ENCODE measurements at regions not wholly inside any gene's neighbourhood (a gene's known extent, or its start where the extent isn't known, plus 50 kb on each side); places are given as distances from the start of the nearest gene placed in this dataset.

DNA sequence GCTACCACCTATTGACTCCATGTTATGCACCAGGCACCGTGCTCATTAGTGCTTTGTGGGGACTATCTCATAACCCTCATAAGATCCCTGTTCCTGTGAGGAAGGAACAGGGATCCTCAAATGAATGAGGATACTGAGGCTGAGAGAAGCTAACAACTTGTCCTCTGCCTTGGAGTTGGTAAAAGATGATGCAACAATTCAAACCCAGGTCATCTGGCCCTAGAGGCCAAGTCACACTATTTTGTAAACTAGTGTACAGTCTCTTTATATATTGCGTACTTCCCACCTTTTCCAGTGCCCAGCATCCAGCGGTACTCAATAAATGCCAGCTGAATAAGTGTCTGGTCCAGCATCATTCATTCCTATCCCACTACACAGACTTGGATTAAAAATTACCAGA, 92.6 kb downstream of the RCN1 start:
- no peaks in the 10 kb centered on the region for H3K36me3 Mint-ChIP-seq (ENCODE audit: low read depth)
- H3K27ac ChIP-seq (ENCODE audit: low read depth, low read length), result no peak overlapping the region
- no peaks in the 10 kb centered on the region for H3K4me1 ChIP-seq (ENCODE audit: control insufficient read depth, insufficient read depth, low read length)
- no peak overlapping the region for H3K4me3 Mint-ChIP-seq
- H3K9ac ChIP-seq (ENCODE audit: extremely low read depth, low read length, poor library complexity, severe bottlenecking), result no peak overlapping the region
- peaks cover 6% of the 10 kb centered on the region for H3K27me3 Mint-ChIP-seq (ENCODE audit: insufficient read depth)
- TF ChIP-seq CTCF (conservative IDR thresholded peaks at IDR 0.05), result no peak
- no peaks in the 10 kb centered on the region for H3K36me3 ChIP-seq (ENCODE audit: control insufficient read depth, insufficient read depth, low read length)
- no peak for DNase-seq
- no peaks in the 10 kb centered on the region for H3K9me3 Mint-ChIP-seq
- no peaks in the 10 kb centered on the region for H3K27me3 ChIP-seq (ENCODE audit: control insufficient read depth, insufficient read depth, low read length, poor library complexity, severe bottlenecking)
- H3K4me3 ChIP-seq (ENCODE audit: low read length), result no peak overlapping the region
- WGBS, 2 experiments (ENCODE audit: insufficient coverage in 1 of 2, insufficient read length in 1 of 2), result 92 to 100% methylated on average over 2 to 3 of the region's 3 CpGs
- no peaks in the 10 kb centered on the region for H3K4me1 Mint-ChIP-seq
- no peaks in the 10 kb centered on the region for H3K9me3 ChIP-seq (ENCODE audit: control insufficient read depth, low read length)
- no peak overlapping the region for H3K27ac Mint-ChIP-seq

DNA sequence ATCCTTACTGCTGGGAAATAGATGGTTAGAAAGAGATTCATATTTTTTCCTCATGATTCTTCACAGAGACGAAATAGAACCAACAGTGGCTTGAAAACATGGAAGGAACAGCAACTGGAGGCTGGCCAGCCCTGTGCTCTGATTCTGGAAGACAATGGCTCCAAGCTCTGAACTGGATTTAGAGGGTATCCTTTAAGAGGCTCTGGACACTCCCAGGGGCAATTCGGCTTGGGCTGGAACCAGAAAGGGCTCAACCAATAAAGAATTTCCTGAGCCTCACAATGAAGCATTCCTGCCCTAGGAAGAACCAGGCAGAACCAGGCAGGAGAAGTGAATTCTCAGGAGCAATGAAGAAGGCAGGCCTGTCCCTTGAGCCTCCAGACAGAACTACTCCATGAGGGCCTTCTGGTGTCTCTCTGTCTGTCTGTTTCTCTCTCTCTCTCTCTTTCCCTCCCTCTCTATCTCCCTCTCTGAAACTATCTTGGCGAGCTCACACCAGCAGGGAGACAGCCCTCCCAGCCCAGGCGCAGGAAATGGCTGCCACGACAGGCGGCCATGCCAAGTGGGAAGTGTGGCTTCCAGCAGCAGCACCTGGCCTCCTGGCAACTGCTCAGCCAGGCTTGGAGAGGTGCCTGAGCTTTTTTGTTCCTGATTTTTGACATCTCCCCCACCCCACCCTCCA, 93.3 kb downstream of the RCN1 start:
- WGBS, 2 experiments (ENCODE audit: insufficient coverage in 1 of 2, insufficient read length in 1 of 2), result 88 to 90% methylated on average over 3 to 6 of the region's 6 CpGs
- H3K27me3 Mint-ChIP-seq (ENCODE audit: insufficient read depth), result peaks cover 5% of the 10 kb centered on the region
- H3K4me3 Mint-ChIP-seq, result no peak overlapping the region
- no peaks in the 10 kb centered on the region for H3K9me3 ChIP-seq (ENCODE audit: control insufficient read depth, low read length)
- no peak overlapping the region for H3K27ac Mint-ChIP-seq
- no peaks in the 10 kb centered on the region for H3K27me3 ChIP-seq (ENCODE audit: control insufficient read depth, insufficient read depth, low read length, poor library complexity, severe bottlenecking)
- no peaks in the 10 kb centered on the region for H3K4me1 ChIP-seq (ENCODE audit: control insufficient read depth, insufficient read depth, low read length)
- no peaks in the 10 kb centered on the region for H3K4me1 Mint-ChIP-seq
- H3K4me3 ChIP-seq (ENCODE audit: low read length), result no peak overlapping the region
- DNase-seq, result no peak
- H3K9ac ChIP-seq (ENCODE audit: extremely low read depth, low read length, poor library complexity, severe bottlenecking), result no peak overlapping the region
- no peaks in the 10 kb centered on the region for H3K36me3 Mint-ChIP-seq (ENCODE audit: low read depth)
- H3K36me3 ChIP-seq (ENCODE audit: control insufficient read depth, insufficient read depth, low read length), result no peaks in the 10 kb centered on the region
- H3K27ac ChIP-seq (ENCODE audit: low read depth, low read length), result no peak overlapping the region
- no peak for TF ChIP-seq CTCF (conservative IDR thresholded peaks at IDR 0.05)
- no peaks in the 10 kb centered on the region for H3K9me3 Mint-ChIP-seq

DNA sequence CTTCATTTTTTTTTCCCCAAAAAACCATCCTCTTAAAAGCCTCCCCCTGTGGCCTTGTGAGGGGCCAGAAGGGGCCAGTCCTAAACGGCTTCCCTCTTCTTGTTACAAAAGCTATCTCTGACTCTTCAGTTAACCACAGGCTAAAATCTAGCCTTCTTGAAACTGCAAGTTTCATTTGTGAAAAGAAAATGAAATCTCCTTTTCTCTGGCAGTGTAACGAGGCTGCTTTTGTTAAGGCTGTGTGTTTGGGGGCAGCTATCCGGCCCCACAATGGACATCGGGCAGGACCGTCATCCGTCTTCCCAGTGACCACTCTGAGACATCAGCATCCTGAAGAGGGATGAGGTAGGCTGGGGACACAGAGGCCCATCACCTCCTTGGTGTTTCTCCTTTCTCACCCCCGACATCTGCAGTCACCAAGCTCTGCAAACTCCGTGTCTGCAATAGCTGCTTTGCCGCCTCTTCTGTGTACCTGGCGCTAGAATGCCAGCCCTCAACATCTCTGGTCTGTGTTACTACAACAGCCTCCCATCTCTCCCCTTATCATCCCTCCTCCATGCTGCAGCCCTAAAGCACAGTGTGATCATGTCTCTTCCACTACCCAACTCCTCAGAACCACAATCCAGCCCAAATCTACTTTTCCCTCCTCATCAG, 94.0 kb downstream of the RCN1 start:
- TF ChIP-seq CTCF (conservative IDR thresholded peaks at IDR 0.05), result no peak
- Mint-ChIP-seq H3K4me1 (no peaks in the 10 kb centered on the region), H3K9me3 (no peaks in the 10 kb centered on the region), H3K36me3 (ENCODE audit: low read depth) (no peaks in the 10 kb centered on the region), H3K4me3 (no peak overlapping the region), H3K27ac (no peak overlapping the region), H3K27me3 (ENCODE audit: insufficient read depth) (peaks cover 5% of the 10 kb centered on the region)
- H3K4me1 ChIP-seq (ENCODE audit: control insufficient read depth, insufficient read depth, low read length), result no peaks in the 10 kb centered on the region
- no peak overlapping the region for H3K9ac ChIP-seq (ENCODE audit: extremely low read depth, low read length, poor library complexity, severe bottlenecking)
- H3K36me3 ChIP-seq (ENCODE audit: control insufficient read depth, insufficient read depth, low read length), result no peaks in the 10 kb centered on the region
- no peaks in the 10 kb centered on the region for H3K9me3 ChIP-seq (ENCODE audit: control insufficient read depth, low read length)
- no peaks in the 10 kb centered on the region for H3K27me3 ChIP-seq (ENCODE audit: control insufficient read depth, insufficient read depth, low read length, poor library complexity, severe bottlenecking)
- no peak for DNase-seq
- no peak overlapping the region for H3K4me3 ChIP-seq (ENCODE audit: low read length)
- H3K27ac ChIP-seq (ENCODE audit: low read depth, low read length), result no peak overlapping the region
- WGBS, 2 experiments (ENCODE audit: insufficient coverage in 1 of 2, insufficient read length in 1 of 2), result 93 to 97% methylated on average over 10 of the region's 10 CpGs
